Right lobe of liver (tissue), 4 donors: ENCODE measurements at regions not wholly inside any gene's neighbourhood (a gene's known extent, or its start where the extent isn't known, plus 50 kb on each side); places are given as distances from the start of the nearest gene placed in this dataset.

ENCODE experiments used
- CTCF ChIP-seq, 4 donors: fragments of 200-600 bp in 3 of 4; fragments of 450-650 bp in 1 of 4; IDR thresholded peaks; one replicate each; pipeline versions ENCODE4 v1.5.1 to v1.8.0; 2016 to 2022; ENCODE audit warnings: antibody characterized with exemption in 4 of 4, mild to moderate bottlenecking in 2 of 4
- POLR2A ChIP-seq: fragments of 450-650 bp; IDR thresholded peaks from one replicate; pipeline ENCODE4 v1.6.1; 2017; ENCODE audit warnings: antibody characterized with exemption, mild to moderate bottlenecking
- donor health status: DM: no; HTN: no; CAD: no.
- donor health status: DM: no; HTN: no; CAD: no.
- donor health status: DM: no; HTN: yes; CAD: no.

- TF ChIP-seq CTCF (IDR thresholded peaks at IDR 0.05) (no peak), POLR2A (no peak)
Observed at GRCh38 chr18:68542846-68543245, 172.1 kb downstream of the TMX3 start.
